H1 (cell line): ENCODE measurements at regions not wholly inside any gene's neighbourhood (a gene's known extent, or its start where the extent isn't known, plus 50 kb on each side); places are given as distances from the start of the nearest gene placed in this dataset.

ENCODE experiments used
- CEBPB ChIP-seq: IDR thresholded peaks from 2 replicates; pipeline ENCODE4 v1.6.1; 2012; ENCODE audit warnings: low read depth, low read length
- EZH2 ChIP-seq: fragments of 200-600 bp; sonication (generic); IDR thresholded peaks from 2 replicates; pipeline ENCODE4 v1.7.1; 2012; ENCODE audit warnings: low read depth, mild to moderate bottlenecking, moderate library complexity, low read length, inconsistent platforms; ENCODE audit not compliant: severe bottlenecking
- FOSL1 ChIP-seq: IDR thresholded peaks from 2 replicates; pipeline ENCODE4 v1.6.1; 2011; ENCODE audit warnings: mild to moderate bottlenecking, low read depth, low read length, moderate library complexity; ENCODE audit not compliant: insufficient read depth
- GABPA ChIP-seq: IDR thresholded peaks from 2 replicates; pipeline ENCODE4 v1.6.1; 2011; ENCODE audit warnings: mild to moderate bottlenecking, low read length, moderate library complexity, borderline replicate concordance; ENCODE audit not compliant: insufficient read depth
- POLR2A ChIP-seq, 2 experiments: IDR thresholded peaks; 1 replicate in 1 of 2; 2 replicates in 1 of 2; pipeline ENCODE4 v1.6.1; 2011; ENCODE audit warnings: low read depth in 2 of 2, low read length in 2 of 2, mild to moderate bottlenecking in 2 of 2; ENCODE audit errors: control extremely low read depth in 1 of 2
- POLR2AphosphoS5 ChIP-seq: IDR thresholded peaks from 2 replicates; pipeline ENCODE4 v1.6.1; 2011; ENCODE audit warnings: low read depth, low read length
- RNF2 ChIP-seq: fragments of 200-900, 300-1000 bp; sonication (generic); IDR thresholded peaks from 2 replicates; pipeline ENCODE4 v1.7.1; 2016; ENCODE audit warnings: borderline replicate concordance, low read depth, mild to moderate bottlenecking, antibody characterized with exemption, low read length; ENCODE audit not compliant: poor library complexity, severe bottlenecking; ENCODE audit errors: missing control alignments
- SP1 ChIP-seq: IDR thresholded peaks from 2 replicates; pipeline ENCODE4 v1.6.1; 2011; ENCODE audit warnings: low read depth, low read length
- ZNF274 ChIP-seq: IDR thresholded peaks from 2 replicates; pipeline ENCODE4 v1.7.0; 2012; ENCODE audit warnings: low read length, borderline replicate concordance; ENCODE audit errors: extremely low read depth
- TF ChIP-seq, protein P1 (sequence below), 3 experiments: IDR thresholded peaks; 1 replicate in 2 of 3; 2 replicates in 1 of 3; pipeline versions ENCODE4 v1.5.1 to v1.6.1; 2011; ENCODE audit warnings: low read length in 3 of 3, mild to moderate bottlenecking in 3 of 3, inconsistent platforms in 2 of 3, low read depth in 1 of 3, moderate library complexity in 1 of 3; ENCODE audit not compliant: insufficient read depth in 1 of 3; ENCODE audit errors: control extremely low read depth in 1 of 3
- TF ChIP-seq, protein P2 (sequence below): IDR thresholded peaks from 2 replicates; pipeline ENCODE4 v1.6.1; 2012; ENCODE audit warnings: low read length, inconsistent platforms

DNA sequence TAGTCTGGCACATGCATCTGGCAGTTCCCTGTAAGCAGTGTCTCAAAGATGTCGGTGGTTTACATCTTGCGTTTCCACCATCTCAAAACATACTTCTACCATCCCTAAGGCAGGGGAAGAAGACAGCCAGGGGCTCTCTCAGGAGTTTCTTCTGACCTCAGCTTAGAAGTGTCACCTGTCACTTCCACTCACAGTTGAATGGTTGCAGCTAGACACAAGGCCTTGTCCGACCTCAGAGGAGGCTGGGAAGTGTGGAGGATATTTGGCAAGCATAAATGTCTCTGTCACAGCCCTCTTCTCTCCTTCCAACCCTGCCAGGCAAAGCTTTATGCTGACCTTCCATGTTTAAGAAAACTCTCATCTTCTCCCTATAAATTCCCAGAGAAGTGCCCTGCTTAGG is 193.3 kb downstream of the HERPUD2 start:
- TF ChIP-seq, protein P1, sequence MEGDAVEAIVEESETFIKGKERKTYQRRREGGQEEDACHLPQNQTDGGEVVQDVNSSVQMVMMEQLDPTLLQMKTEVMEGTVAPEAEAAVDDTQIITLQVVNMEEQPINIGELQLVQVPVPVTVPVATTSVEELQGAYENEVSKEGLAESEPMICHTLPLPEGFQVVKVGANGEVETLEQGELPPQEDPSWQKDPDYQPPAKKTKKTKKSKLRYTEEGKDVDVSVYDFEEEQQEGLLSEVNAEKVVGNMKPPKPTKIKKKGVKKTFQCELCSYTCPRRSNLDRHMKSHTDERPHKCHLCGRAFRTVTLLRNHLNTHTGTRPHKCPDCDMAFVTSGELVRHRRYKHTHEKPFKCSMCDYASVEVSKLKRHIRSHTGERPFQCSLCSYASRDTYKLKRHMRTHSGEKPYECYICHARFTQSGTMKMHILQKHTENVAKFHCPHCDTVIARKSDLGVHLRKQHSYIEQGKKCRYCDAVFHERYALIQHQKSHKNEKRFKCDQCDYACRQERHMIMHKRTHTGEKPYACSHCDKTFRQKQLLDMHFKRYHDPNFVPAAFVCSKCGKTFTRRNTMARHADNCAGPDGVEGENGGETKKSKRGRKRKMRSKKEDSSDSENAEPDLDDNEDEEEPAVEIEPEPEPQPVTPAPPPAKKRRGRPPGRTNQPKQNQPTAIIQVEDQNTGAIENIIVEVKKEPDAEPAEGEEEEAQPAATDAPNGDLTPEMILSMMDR (IDR thresholded peaks at IDR 0.05; ENCODE audit: control extremely low read depth in 1 of 3, insufficient read depth in 1 of 3, low read depth in 1 of 3, low read length in 3 of 3), result no peak
- TF ChIP-seq RNF2 (no peak), POLR2AphosphoS5 (no peak), EZH2 (no peak), FOSL1 (no peak), POLR2A (IDR thresholded peaks at IDR 0.05; ENCODE audit: control extremely low read depth in 1 of 2, low read depth in 2 of 2, low read length in 2 of 2) (no peak), CEBPB (no peak), ZNF274 (no peak), GABPA (no peak), SP1 (no peak)
- TF ChIP-seq, protein P2, sequence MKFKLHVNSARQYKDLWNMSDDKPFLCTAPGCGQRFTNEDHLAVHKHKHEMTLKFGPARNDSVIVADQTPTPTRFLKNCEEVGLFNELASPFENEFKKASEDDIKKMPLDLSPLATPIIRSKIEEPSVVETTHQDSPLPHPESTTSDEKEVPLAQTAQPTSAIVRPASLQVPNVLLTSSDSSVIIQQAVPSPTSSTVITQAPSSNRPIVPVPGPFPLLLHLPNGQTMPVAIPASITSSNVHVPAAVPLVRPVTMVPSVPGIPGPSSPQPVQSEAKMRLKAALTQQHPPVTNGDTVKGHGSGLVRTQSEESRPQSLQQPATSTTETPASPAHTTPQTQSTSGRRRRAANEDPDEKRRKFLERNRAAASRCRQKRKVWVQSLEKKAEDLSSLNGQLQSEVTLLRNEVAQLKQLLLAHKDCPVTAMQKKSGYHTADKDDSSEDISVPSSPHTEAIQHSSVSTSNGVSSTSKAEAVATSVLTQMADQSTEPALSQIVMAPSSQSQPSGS, result no peak
